T-helper 2 cell treated with Interferon-gamma antibody and Interleukin-4, amounts not matched to agents 5 μg/mL and 100 μg/mL, for 36 hours (primary cell): ENCODE measurements at regions not wholly inside any gene's neighbourhood (a gene's known extent, or its start where the extent isn't known, plus 50 kb on each side); places are given as distances from the start of the nearest gene placed in this dataset.

ENCODE experiments used
- DNase-seq: peaks from one replicate; pipeline ENCODE4 v3.0.0; 2021; ENCODE audit warnings: low spot score
- H3K27ac Mint-ChIP-seq: one replicate; pipeline ENCODE4 v1.8.0; 2021; ENCODE audit warnings: mild to moderate bottlenecking, mixed read lengths
- H3K27me3 Mint-ChIP-seq: one replicate; pipeline ENCODE4 v1.8.0; 2021; ENCODE audit warnings: low read depth, mixed read lengths
- H3K36me3 Mint-ChIP-seq: one replicate; pipeline ENCODE4 v1.8.0; 2021; ENCODE audit warnings: low read depth, mixed read lengths
- H3K4me1 Mint-ChIP-seq: one replicate; pipeline ENCODE4 v1.8.0; 2021; ENCODE audit warnings: low read depth, mixed read lengths
- H3K4me3 Mint-ChIP-seq: one replicate; pipeline ENCODE4 v1.8.0; 2022; ENCODE audit warnings: mild to moderate bottlenecking, moderate library complexity, mixed read lengths
- H3K9me3 Mint-ChIP-seq: one replicate; pipeline ENCODE4 v1.8.0; 2021; ENCODE audit warnings: mixed read lengths

DNA sequence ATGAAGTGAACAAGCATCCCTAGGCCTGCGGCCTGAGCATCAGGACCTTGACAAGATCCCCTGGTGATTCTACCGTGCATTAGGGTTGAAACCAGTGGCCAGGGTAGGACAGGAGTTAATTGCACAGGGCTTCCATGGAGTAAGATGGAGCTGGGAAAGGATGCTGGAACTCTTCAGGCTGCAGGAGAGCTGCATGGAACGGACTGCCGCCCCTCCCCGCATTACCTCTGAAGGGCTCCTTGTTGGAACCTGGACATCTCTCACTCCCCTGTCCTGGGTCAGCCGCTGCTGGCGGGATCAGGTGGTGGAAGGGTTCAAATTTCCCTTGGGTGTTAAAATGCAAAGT lies 156.6 kb upstream of the ID2 start:
- Mint-ChIP-seq H3K4me3 (no peak overlapping the region), H3K36me3 (peaks cover 17% of the 10 kb centered on the region), H3K27me3 (peaks cover 3% of the 10 kb centered on the region), H3K27ac (no peak overlapping the region), H3K4me1 (peaks cover 39% of the 10 kb centered on the region), H3K9me3 (peaks cover 7% of the 10 kb centered on the region)
- no peak for DNase-seq

DNA sequence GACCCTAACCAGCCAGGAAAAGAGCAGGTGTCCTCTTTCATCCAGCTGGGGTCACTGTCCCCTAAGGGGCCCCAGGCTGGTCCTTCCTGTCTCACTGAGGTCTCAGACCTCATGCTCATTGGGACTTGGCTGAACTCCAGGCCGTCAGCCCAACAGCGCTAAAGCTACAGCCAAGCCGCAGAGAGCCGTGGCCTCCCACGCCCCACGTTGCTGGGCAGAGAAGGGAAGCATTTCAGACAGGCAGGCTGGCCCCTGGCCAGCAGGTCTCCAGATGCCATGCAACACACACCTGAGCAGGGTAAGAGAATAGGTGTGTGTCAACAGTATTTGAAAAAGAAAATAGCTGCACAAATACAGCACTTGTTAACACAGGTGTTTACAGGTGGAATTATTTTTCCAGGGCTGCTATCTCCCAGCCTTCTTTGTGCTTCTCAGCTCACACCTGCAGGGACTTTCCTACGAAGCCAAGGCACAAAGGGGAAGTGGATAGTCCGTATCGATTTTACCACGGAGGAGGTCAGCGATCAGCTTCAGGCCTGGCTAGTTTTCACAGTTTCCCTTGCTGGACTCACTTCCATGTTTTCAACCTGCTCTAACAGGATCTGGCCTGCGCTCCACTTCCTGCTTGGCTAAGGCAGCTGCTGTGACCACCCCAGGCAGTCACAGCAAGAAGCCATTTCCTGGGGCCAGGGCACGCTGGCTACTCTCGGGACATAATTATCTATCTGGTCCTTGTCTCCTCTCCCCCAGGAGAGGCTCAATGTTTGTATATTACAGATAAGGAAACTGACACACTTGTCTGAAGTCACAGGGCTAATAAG lies 156.1 kb upstream of the ID2 start:
- Mint-ChIP-seq H3K27ac (no peak overlapping the region), H3K9me3 (peaks cover 5% of the 10 kb centered on the region), H3K4me3 (no peak overlapping the region)

DNA sequence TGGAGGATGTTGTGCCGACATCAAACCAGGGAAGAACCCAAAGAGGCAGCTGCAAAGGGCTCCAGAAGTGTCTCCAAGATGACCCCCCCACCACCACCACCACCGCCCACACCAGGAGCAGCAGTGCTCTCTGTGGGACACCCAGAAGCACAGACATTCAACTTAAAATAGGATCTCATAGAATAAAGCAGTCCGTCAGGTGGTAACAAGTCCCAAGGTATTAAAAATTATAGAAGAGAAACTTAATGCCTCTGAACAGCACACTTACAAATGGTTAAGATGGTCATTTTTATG lies 155.5 kb upstream of the ID2 start:
- peaks cover 17% of the 10 kb centered on the region for H3K36me3 Mint-ChIP-seq
- H3K9me3 Mint-ChIP-seq: peaks cover 10% of the 10 kb centered on the region
- peaks cover 32% of the 10 kb centered on the region for H3K4me1 Mint-ChIP-seq
- DNase-seq: no peak
- H3K27me3 Mint-ChIP-seq: peaks cover 3% of the 10 kb centered on the region
- H3K27ac Mint-ChIP-seq: no peak overlapping the region
- no peak overlapping the region for H3K4me3 Mint-ChIP-seq

More for the DNA sequence above, 156.1 kb upstream of the ID2 start:
- peaks cover 34% of the 10 kb centered on the region for H3K4me1 Mint-ChIP-seq
- no peak for DNase-seq
- H3K27me3 Mint-ChIP-seq: peaks cover 3% of the 10 kb centered on the region
- peaks cover 14% of the 10 kb centered on the region for H3K36me3 Mint-ChIP-seq

DNA sequence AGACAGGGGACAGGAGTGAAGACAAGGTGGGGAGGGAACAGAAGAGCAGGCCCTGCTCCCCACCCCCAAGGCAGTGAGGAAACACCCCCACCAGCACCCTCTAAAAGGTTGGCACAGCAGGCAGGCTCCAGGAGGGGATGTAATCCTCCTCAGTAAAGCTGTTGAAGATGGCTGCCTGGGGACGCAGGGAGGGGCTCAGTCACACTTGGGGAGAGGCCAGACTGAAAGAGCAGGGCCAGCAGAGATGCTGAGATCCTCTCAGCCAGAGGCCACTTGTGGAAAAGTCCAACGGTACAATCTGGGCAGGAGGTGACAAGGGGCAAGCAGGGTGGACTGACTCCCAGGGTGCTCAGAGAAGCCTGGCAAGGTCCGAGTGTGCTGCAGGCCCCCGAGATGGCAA lies 154.8 kb upstream of the ID2 start:
- Mint-ChIP-seq H3K4me1 (peaks cover 31% of the 10 kb centered on the region), H3K27ac (no peak overlapping the region), H3K9me3 (peaks cover 17% of the 10 kb centered on the region), H3K4me3 (no peak overlapping the region), H3K27me3 (peaks cover 3% of the 10 kb centered on the region), H3K36me3 (peaks cover 23% of the 10 kb centered on the region)
- no peak for DNase-seq

DNA sequence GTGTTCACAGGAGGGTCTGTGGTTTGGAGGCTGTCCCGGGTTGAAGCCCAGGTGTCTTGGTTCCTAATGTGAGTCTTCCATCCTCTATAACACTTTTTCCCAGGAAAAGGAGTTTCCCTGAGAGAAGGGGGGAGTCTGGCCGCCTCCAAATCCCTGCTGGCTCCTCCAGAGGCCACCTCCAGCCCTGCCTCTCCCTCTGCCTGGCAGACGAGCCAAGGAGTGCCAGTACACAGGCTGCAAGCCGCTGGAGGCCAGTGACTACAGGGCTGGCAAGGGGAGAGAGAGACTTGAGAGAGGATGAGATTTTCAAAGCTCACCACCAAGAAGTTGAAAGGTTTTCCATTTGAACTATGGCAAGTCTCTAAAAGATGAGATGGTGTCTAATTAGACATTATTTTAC lies 154.2 kb upstream of the ID2 start:
- H3K4me3 Mint-ChIP-seq: no peak overlapping the region
- no peak overlapping the region for H3K27ac Mint-ChIP-seq
- H3K9me3 Mint-ChIP-seq: peaks cover 20% of the 10 kb centered on the region
- DNase-seq: no peak
- peaks cover 24% of the 10 kb centered on the region for H3K4me1 Mint-ChIP-seq
- H3K27me3 Mint-ChIP-seq: peaks cover 3% of the 10 kb centered on the region
- H3K36me3 Mint-ChIP-seq: peaks cover 17% of the 10 kb centered on the region

DNA sequence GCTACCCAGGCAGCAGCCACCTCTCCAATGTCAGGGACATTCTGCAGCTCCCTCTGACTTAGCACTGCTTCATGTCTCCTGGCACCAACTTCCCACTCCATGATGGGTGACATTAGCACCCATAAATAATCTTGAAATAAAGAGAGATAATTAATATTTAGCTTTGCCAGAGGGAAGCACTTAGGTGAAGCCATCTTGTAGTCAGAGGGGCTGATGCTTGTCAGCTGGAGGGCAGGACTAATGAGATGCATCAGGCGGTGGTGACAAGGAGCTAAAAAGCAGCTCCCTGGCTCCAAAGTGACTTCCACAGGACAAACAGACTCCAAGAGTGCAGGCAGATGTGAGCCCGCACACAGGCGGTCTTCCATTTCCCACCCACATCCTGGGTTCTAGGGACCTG lies 153.0 kb upstream of the ID2 start:
- H3K27me3 Mint-ChIP-seq: peaks cover 3% of the 10 kb centered on the region
- H3K27ac Mint-ChIP-seq: no peak overlapping the region
- DNase-seq: no peak
- peaks cover 13% of the 10 kb centered on the region for H3K4me1 Mint-ChIP-seq
- H3K36me3 Mint-ChIP-seq: peaks cover 15% of the 10 kb centered on the region
- H3K4me3 Mint-ChIP-seq: no peak overlapping the region
- H3K9me3 Mint-ChIP-seq: peaks cover 20% of the 10 kb centered on the region

DNA sequence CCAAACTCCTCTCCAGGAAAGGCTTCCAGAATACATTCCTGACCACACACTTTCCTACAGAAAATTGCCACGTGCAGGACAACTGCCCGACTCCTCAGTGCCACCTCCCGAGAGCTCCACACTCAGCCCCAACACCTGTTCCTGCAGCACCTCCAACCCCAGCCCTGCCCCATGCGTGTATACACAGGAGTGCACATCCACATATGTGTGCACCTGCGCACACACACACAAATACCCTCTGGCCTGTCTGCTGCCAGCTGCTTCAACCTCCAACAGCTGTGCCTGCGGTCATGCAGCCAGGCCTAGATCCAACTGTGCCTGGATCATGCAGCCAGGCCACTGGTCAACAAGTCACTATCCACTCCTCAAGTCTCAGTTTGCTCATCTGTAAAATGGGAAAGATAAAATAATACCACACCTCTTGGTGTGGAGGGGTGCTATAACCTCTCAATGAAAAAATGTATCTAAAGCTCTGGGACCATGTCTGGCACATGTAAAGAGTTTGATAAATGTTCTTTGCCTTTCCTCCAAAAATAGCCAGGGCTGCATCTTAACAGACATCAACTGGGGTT lies 152.1 kb upstream of the ID2 start:
- no peak overlapping the region for H3K4me3 Mint-ChIP-seq
- no peak overlapping the region for H3K27ac Mint-ChIP-seq
- peaks cover 15% of the 10 kb centered on the region for H3K36me3 Mint-ChIP-seq

DNA sequence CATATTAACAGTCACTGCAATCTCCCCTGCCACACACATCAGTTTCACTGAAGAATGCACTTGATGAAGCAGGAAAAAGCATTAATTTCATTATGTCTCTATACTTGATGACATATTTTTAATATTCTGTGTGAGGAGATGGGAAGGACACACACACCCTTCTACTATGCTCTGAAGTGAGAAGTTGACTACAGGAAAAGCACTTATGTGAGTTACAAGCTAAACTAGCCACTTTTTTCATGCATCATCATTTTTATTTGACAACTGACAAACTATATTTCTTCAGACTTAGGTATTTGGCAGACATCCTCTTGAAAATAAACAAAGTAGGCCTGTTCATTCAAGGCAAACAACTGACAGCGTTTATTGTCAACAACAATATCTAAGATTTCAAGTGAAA lies 150.4 kb upstream of the ID2 start:
- Mint-ChIP-seq H3K4me3 (no peak overlapping the region), H3K9me3 (peaks cover 20% of the 10 kb centered on the region), H3K27me3 (peaks cover 3% of the 10 kb centered on the region), H3K4me1 (peaks cover 17% of the 10 kb centered on the region), H3K36me3 (peaks cover 15% of the 10 kb centered on the region), H3K27ac (no peak overlapping the region)
- no peak for DNase-seq

More for the DNA sequence above, 152.1 kb upstream of the ID2 start:
- no peak for DNase-seq
- Mint-ChIP-seq H3K27me3 (peaks cover 3% of the 10 kb centered on the region), H3K9me3 (peaks cover 20% of the 10 kb centered on the region), H3K4me1 (peaks cover 13% of the 10 kb centered on the region)

DNA sequence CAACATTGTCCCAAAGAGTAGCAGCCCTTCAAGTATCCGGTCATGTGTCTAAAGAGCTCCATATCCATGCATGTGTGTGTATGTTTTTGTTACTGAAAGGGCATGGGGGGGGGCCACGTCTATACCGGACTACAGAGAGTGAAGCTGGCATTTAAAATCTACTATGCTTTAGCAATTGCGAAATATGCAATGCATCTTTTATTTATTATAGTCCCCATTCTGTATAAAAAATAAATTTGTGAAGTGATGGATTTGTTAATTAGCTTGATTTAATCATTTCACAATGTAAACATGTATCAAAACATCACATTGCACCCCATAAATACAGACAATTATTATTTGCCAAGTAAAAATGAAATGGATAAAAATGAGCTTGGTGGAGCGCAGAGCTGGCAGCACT lies 149.4 kb upstream of the ID2 start:
- no peak for DNase-seq
- Mint-ChIP-seq H3K4me1 (peaks cover 17% of the 10 kb centered on the region), H3K9me3 (peaks cover 20% of the 10 kb centered on the region), H3K27ac (no peak overlapping the region), H3K36me3 (peaks cover 15% of the 10 kb centered on the region), H3K4me3 (no peak overlapping the region), H3K27me3 (peaks cover 3% of the 10 kb centered on the region)

DNA sequence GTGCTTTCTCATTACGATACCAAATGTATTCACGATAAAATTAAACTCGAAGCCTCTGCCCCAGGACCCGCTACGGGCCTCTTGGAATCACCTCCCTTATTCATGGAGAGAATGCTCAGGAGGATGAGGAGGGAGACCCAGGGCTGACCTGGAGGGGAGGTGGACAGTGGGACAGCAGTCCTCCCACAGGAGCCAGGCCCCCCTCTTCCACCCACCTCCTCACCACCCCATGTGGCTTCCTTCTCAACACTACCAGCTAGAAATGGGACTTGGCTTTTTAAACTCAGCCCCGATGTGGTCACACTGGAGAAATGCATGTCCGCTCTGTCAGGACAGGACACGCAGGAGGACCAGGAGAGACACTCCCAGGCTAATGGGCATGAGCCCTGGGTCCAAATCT lies 147.9 kb upstream of the ID2 start:
- H3K4me3 Mint-ChIP-seq: no peak overlapping the region

DNA sequence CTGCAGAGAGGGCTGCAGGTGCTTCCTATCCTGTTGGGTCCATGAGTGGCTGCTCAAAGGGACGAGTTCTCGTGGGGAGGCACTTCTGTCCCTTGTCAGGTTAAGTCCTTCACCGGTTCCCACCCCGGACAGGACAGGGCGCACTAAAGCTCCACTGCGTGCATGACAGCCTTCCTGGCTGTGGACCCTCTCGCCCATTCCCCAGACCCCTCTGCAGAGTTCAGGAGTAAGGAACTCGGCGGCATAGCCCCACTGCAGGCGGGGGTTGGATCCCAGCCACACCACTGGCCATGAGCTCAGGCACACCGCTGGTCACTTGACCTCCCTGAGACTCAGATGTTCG lies 147.5 kb upstream of the ID2 start:
- Mint-ChIP-seq H3K4me1 (peaks cover 18% of the 10 kb centered on the region), H3K36me3 (peaks cover 15% of the 10 kb centered on the region), H3K4me3 (no peak overlapping the region), H3K9me3 (peaks cover 20% of the 10 kb centered on the region), H3K27me3 (no peaks in the 10 kb centered on the region), H3K27ac (no peak overlapping the region)
- DNase-seq: no peak

More for the DNA sequence above, 147.9 kb upstream of the ID2 start:
- Mint-ChIP-seq H3K9me3 (peaks cover 20% of the 10 kb centered on the region), H3K27ac (no peak overlapping the region), H3K4me1 (peaks cover 15% of the 10 kb centered on the region), H3K27me3 (no peaks in the 10 kb centered on the region), H3K36me3 (peaks cover 15% of the 10 kb centered on the region)
- DNase-seq: no peak

DNA sequence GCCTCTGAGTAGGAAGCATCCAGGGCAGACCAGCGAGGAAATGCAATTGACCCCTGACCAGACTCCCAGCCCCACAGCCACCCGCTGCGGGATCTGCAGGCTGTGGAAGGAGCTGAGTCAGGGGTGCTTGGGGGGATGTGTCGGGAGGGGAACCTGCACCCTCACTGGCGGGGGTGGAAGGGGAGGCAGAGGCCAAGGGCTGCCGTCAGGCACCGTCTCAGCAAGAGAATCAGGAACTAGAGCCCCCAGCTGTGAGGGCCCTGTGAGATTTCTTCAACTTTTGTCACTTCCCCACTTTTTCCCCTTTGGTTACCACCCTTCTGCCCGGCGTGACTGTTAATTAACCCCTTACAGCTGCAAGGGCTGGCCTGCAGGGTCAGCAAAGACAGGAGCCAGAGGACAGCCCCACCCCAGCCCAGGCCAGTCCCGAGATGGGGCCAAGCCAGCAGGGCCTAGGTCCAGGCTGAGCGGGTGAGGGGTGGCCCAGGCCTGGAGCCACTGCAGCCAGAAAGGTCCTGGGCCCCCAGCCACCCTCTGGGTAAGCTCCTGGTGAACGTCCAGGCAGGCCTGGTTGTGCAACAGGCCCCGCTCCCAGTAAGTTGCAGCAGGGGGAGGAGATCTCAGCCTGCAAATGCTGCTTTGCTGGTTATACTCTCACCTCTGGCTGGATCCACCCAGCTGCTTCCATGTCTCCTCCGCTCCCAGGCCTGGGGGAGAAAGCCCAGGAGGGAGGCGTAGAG lies 147.0 kb upstream of the ID2 start:
- no peak overlapping the region for H3K27ac Mint-ChIP-seq
- H3K27me3 Mint-ChIP-seq: no peaks in the 10 kb centered on the region

DNA sequence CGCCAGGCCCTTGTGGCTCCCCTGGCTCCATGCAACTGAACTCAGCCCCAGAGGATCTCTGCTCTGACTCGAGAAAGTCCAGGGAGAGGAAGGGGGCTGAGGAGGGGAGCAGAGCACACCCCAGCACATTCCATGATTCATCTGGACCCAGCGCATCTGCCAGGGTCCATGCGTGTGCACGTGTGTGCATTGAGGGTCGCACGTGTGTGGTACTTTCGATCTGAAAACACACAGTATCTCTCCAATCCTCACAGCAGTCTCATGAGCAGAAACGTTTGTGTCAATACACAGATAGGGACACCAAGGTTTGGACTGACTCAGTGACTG lies 146.4 kb upstream of the ID2 start:
- Mint-ChIP-seq H3K27me3 (no peaks in the 10 kb centered on the region), H3K36me3 (peaks cover 10% of the 10 kb centered on the region), H3K27ac (no peak overlapping the region), H3K9me3 (peaks cover 15% of the 10 kb centered on the region), H3K4me3 (no peak overlapping the region), H3K4me1 (peaks cover 20% of the 10 kb centered on the region)
- DNase-seq: no peak

More for the DNA sequence above, 147.0 kb upstream of the ID2 start:
- H3K4me3 Mint-ChIP-seq: no peak overlapping the region
- H3K9me3 Mint-ChIP-seq: peaks cover 18% of the 10 kb centered on the region
- peaks cover 12% of the 10 kb centered on the region for H3K36me3 Mint-ChIP-seq
- peaks cover 17% of the 10 kb centered on the region for H3K4me1 Mint-ChIP-seq
- no peak for DNase-seq

DNA sequence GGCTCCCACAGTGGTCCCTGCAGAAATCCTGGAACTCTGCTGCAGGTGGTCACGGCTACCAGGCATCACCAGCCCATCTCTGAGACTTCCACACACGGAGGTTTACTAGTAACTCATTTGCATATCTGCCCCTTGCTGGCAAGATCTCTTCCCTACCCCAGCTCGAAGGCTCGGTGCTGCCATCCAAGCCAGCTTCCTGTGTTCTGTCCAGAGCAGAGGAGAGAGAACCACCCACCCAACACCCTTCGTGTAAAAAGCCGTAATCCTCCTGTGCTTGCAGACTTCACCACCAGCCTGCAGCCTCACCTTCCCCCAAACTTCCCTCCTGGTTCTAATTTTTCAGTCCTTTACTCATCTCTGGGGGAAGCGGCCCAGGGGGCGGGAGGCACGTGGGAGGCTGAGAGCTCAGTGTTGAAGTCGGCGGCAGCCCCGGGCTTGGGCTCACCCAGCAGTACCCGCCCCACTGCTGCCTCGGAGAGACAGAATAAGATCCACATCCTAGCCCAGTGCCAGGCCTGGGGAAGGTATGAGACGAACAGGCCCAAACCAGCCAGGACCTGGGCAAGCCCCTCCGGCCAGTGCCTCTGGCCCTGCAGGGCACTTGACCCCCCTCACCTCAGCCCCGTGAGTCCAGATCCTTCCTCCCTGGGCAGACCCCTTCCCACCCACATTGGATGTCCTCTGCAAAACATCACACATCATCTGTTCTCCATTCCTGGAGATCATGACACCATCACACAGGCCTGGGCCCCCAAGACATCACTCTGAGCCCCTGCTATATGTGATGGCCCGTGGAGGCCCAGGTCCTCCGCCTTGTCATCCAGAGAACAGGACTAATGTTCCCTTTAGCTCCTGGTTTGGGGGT lies 145.8 kb upstream of the ID2 start:
- Mint-ChIP-seq H3K4me1 (peaks cover 27% of the 10 kb centered on the region), H3K4me3 (no peak overlapping the region), H3K27ac (no peak overlapping the region)

More for the DNA sequence above, 145.8 kb upstream of the ID2 start:
- Mint-ChIP-seq H3K36me3 (peaks cover 9% of the 10 kb centered on the region), H3K9me3 (peaks cover 13% of the 10 kb centered on the region), H3K27me3 (no peaks in the 10 kb centered on the region)
- DNase-seq: no peak
